RWPE2 (cell line): ENCODE measurements at regions not wholly inside any gene's neighbourhood (a gene's known extent, or its start where the extent isn't known, plus 50 kb on each side); places are given as distances from the start of the nearest gene placed in this dataset.

Experiments used
- ATAC-seq: fragments of 200-7000 bp; cut with Tn5 transposase; 3 replicates; pipeline ENCODE4 v1.9.1; 2021; ENCODE audit warnings: low read depth
- DNase-seq: peaks from one replicate; pipeline ENCODE4 v3.0.0-alpha.2; 2020; ENCODE audit warnings: low spot score
- H3K27ac ChIP-seq: fragments of 450-650 bp; 2 replicates; pipeline ENCODE4 v1.5.1; 2017; ENCODE audit warnings: mild to moderate bottlenecking; ENCODE audit not compliant: poor library complexity, severe bottlenecking
- H3K27me3 ChIP-seq: fragments of 250-450 bp; sonication (Bioruptor Pico); 2 replicates; pipeline ENCODE4 v1.5.1; 2021; ENCODE audit warnings: mild to moderate bottlenecking, moderate library complexity; ENCODE audit not compliant: insufficient read depth, poor library complexity, severe bottlenecking
- H3K36me3 ChIP-seq: fragments of 250-450 bp; sonication (Bioruptor Pico); 2 replicates; pipeline ENCODE4 v1.5.1; 2020; ENCODE audit warnings: low read depth, mild to moderate bottlenecking, moderate library complexity
- H3K4me1 ChIP-seq: fragments of 250-450 bp; sonication (Bioruptor Pico); 2 replicates; pipeline ENCODE4 v1.5.1; 2021; ENCODE audit warnings: mild to moderate bottlenecking, moderate library complexity; ENCODE audit not compliant: insufficient read depth, poor library complexity, severe bottlenecking
- H3K4me3 ChIP-seq: fragments of 250-450 bp; sonication (Bioruptor Pico); 2 replicates; pipeline ENCODE4 v1.5.1; 2021; ENCODE audit warnings: mild to moderate bottlenecking, moderate library complexity; ENCODE audit not compliant: severe bottlenecking
- H3K9me3 ChIP-seq: fragments of 250-450 bp; sonication (Bioruptor Pico); 2 replicates; pipeline ENCODE4 v1.5.1; 2021; ENCODE audit warnings: mild to moderate bottlenecking, moderate library complexity; ENCODE audit not compliant: severe bottlenecking
- TF ChIP-seq, protein P1 (sequence below): fragments of 450-650 bp; IDR thresholded peaks from one replicate; pipeline ENCODE4 v1.5.1; 2017; ENCODE audit warnings: mild to moderate bottlenecking, moderate library complexity; ENCODE audit not compliant: poor library complexity, severe bottlenecking

DNA sequence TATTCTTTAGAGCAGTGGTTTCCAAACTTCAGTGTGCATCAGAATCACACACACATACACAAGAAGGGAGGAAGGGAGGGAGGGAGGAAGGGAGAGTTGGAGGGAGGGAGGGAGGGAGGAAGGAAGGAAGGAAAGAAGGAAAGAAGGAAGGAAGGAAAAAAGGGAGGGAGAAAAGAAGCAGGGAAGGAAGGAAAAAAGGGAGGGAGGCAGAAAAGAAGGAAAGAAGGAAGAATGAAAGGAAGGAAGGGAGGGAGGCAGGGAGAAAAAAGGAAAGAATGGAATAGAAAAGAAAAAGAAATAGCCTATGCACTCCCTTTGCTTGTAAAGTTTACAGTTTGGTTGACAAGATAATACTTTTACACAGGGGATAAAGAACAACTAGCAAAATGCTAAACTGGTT is 96.3 kb upstream of the BCL11A start:
- Histone ChIP-seq H3K4me3 (no peak overlapping the region), H3K36me3 (no peaks in the 10 kb centered on the region), H3K27ac (no peak overlapping the region), H3K4me1 (no peaks in the 10 kb centered on the region), H3K9me3 (no peaks in the 10 kb centered on the region), H3K27me3 (peaks cover 8% of the 10 kb centered on the region)
- no peak for DNase-seq
- no peak for ATAC-seq
- TF ChIP-seq, protein P1, sequence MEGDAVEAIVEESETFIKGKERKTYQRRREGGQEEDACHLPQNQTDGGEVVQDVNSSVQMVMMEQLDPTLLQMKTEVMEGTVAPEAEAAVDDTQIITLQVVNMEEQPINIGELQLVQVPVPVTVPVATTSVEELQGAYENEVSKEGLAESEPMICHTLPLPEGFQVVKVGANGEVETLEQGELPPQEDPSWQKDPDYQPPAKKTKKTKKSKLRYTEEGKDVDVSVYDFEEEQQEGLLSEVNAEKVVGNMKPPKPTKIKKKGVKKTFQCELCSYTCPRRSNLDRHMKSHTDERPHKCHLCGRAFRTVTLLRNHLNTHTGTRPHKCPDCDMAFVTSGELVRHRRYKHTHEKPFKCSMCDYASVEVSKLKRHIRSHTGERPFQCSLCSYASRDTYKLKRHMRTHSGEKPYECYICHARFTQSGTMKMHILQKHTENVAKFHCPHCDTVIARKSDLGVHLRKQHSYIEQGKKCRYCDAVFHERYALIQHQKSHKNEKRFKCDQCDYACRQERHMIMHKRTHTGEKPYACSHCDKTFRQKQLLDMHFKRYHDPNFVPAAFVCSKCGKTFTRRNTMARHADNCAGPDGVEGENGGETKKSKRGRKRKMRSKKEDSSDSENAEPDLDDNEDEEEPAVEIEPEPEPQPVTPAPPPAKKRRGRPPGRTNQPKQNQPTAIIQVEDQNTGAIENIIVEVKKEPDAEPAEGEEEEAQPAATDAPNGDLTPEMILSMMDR: no peak

DNA sequence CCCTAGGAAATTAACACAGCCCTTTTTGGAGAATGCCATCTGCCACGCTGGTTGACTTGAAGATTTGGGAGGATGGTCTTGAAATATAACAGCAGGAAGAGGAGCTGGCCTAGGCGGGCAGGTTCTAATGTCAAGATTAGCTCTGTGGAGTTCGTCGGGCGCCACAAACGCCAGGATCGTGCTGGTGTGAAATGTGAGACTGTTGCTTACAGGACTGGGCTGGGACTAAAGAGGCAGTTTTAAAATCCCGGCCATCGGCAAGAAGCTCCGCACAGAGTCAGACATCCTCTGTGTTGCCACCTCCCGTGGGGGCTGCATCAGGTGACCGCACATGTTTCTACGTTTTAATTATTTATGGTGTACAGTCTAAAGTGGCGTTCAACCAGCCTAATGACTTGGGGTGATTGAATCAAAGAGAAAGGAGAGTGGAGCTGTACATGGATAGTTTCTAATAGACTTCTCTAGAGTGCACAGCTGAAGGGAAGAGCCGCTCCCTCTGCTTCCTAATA is 99.4 kb upstream of the BCL11A start:
- ATAC-seq (no peak), DNase-seq (no peak)
- Histone ChIP-seq H3K36me3 (no peaks in the 10 kb centered on the region), H3K4me1 (no peaks in the 10 kb centered on the region), H3K27ac (no peak overlapping the region), H3K27me3 (peaks cover 5% of the 10 kb centered on the region), H3K4me3 (no peak overlapping the region), H3K9me3 (no peaks in the 10 kb centered on the region)
- TF ChIP-seq, protein P1: no peak

DNA sequence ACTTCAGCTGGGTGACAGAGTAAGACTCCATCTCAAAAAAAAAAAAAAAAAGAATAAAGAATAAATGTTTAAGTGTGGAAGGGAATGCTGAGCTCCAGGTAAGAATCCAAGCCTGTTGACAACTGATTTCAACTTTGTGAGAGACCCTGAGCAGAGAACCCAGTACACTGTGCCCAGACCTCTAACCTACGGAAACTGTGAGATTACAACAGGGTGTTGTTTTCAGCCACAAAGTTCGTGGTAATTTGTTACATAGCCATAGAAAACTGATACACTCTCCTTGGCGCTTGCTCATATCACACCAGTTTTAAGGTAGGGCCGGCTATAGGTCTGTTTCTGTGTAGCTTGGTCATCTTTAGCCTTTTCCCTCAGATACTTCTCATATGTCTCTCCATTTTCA is 98.4 kb upstream of the PAPOLG start:
- H3K27me3 ChIP-seq: no peaks in the 10 kb centered on the region
- H3K27ac ChIP-seq: no peak overlapping the region
- no peaks in the 10 kb centered on the region for H3K4me1 ChIP-seq
- ATAC-seq: no peak
- no peaks in the 10 kb centered on the region for H3K9me3 ChIP-seq
- TF ChIP-seq, protein P1: no peak
- H3K4me3 ChIP-seq: no peak overlapping the region
- no peaks in the 10 kb centered on the region for H3K36me3 ChIP-seq
- no peak for DNase-seq

DNA sequence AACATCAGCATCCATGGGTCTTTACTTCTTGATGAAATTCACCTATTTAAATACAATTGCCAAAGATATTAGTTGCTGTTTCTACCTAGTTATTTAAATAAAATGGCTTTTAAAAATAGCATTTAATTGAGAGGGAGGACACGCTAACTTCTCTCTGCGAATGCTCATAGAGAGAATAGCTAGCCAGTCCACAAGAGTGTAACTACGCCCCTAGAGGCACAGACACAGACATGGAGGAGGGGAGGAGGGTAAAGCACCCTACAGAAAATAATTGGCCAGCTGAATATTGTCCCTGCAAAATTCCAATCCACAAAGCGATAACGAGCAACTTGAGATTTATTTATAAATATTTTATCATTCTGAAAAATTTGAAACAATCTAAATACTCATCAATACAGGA is 97.0 kb upstream of the PAPOLG start:
- Histone ChIP-seq H3K4me1 (no peaks in the 10 kb centered on the region), H3K9me3 (no peaks in the 10 kb centered on the region), H3K27ac (no peak overlapping the region), H3K27me3 (no peaks in the 10 kb centered on the region), H3K36me3 (no peaks in the 10 kb centered on the region), H3K4me3 (no peak overlapping the region)
- DNase-seq (no peak), ATAC-seq (no peak)
- TF ChIP-seq, protein P1: no peak

DNA sequence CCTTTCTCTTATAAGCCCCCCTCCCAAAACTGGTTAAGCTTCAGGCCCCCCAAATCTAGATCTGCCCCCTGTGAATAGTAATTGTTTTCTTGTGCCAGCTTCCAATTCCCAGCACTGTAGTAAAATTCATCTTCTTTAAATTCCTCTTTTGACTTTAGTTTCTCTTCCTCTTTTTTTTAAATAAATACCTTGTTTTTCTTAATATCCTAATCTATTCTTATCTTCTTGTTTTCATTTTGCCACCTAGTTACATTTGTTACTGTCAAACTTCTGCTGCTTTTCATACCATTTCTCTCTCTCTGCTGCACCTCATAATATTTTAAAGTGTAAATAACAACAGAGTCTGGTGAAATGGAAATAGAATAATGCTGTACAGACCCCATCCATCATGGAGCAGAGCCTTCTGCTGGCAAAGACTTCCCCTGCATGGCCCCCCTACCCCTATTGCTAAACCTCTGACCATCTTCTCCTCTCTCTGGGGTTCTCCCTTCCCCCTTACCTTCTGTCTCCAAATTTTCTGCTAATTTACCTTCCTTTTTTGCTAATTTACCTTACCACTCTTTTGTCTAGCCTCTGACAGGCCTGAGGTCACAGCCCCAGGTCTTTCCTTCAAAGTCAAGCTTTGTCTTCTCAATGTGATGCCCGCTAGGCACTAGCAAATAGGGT is 94.9 kb upstream of the PAPOLG start:
- Histone ChIP-seq H3K27me3 (no peaks in the 10 kb centered on the region), H3K9me3 (no peaks in the 10 kb centered on the region), H3K4me1 (no peaks in the 10 kb centered on the region), H3K36me3 (no peaks in the 10 kb centered on the region), H3K27ac (no peak overlapping the region), H3K4me3 (no peak overlapping the region)
- ATAC-seq (no peak), DNase-seq (no peak)
- TF ChIP-seq, protein P1: no peak
